ENCODE measurements at regions not wholly inside any gene's neighbourhood (a gene's known extent, or its start where the extent isn't known, plus 50 kb on each side); places are given as distances from the start of the nearest gene placed in this dataset.

DNA sequence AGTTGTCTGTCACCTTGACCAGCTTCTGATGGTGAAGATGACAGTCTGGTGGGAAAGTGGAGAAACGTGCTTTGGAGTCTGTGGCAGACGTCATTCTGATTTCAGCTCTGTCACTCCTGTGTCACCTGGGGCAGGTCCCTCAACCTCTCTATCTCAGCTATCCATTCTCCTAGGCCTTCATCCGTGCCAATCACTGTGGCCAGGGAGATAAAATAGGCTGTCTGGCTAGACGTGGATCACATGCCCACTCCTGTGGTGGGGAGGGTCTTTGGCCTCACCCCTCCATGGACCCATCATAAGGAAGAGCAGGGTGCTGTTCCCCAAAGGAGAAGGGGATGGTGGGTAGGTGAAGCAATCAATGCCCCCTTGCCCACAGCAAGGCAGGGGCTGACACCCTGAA, 140.3 kb downstream of the ACTL8 start:
- no peak for DNase-seq (ENCODE audit: low spot score)
- in situ Hi-C loops (cut with MboI; ENCODE audit: low pct_unique_long_range_greater_than_20kb, low sequenced_read_pairs, unreplicated experiment): no loop called here
- TF ChIP-seq, protein P1, sequence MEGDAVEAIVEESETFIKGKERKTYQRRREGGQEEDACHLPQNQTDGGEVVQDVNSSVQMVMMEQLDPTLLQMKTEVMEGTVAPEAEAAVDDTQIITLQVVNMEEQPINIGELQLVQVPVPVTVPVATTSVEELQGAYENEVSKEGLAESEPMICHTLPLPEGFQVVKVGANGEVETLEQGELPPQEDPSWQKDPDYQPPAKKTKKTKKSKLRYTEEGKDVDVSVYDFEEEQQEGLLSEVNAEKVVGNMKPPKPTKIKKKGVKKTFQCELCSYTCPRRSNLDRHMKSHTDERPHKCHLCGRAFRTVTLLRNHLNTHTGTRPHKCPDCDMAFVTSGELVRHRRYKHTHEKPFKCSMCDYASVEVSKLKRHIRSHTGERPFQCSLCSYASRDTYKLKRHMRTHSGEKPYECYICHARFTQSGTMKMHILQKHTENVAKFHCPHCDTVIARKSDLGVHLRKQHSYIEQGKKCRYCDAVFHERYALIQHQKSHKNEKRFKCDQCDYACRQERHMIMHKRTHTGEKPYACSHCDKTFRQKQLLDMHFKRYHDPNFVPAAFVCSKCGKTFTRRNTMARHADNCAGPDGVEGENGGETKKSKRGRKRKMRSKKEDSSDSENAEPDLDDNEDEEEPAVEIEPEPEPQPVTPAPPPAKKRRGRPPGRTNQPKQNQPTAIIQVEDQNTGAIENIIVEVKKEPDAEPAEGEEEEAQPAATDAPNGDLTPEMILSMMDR (IDR thresholded peaks at IDR 0.05; ENCODE audit: extremely low read depth, insufficient read depth, missing control alignments): no peak

DNA sequence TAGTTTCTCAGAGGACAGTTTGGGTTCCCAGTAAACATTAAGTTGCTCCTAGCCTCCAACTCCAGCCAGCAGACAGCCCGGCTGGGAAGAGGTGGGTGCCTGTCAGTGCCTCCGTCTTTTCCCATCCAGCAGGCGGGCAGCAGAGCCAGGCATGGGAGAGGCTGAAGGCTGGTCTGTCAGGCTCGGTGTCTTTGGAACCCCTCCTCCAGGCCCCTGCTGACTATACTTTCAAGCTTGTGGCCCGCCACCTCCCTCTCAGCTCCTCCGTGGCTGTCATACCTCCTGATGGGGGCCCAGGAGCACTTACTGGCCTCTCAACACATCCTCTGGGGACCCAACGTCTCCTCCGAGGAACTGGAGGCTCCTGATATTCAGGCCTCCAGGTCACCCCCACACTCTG, 140.9 kb downstream of the ACTL8 start:
- in situ Hi-C loops (cut with MboI; ENCODE audit: low pct_unique_long_range_greater_than_20kb, low sequenced_read_pairs, unreplicated experiment): no loop called here
- DNase-seq (ENCODE audit: low spot score): no peak
- TF ChIP-seq, protein P1 (IDR thresholded peaks at IDR 0.05; ENCODE audit: extremely low read depth, insufficient read depth, missing control alignments): no peak

DNA sequence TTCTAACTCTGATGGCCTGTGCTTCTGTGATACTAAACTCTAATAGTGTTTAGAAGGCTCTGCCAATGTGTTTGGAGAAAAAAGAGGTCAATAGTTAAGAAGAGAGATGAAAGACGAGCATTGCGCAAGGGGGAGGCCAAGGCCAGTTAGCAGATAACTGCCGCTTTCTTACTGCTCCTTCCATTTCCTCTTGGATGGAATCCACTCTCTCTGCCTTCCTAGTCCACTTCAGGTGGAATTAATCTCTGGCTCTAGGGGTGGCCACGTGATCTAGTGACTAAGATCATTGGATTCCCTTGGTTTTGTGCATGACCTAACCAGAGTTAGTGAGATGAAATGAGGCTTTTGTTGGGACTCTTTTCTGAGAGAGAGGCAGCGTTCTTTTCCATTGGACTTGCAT, 148.3 kb downstream of the ACTL8 start:
- DNase-seq (ENCODE audit: low spot score): no peak
- TF ChIP-seq, protein P1 (IDR thresholded peaks at IDR 0.05; ENCODE audit: extremely low read depth, insufficient read depth, missing control alignments): no peak
- in situ Hi-C loops (cut with MboI; ENCODE audit: low pct_unique_long_range_greater_than_20kb, low sequenced_read_pairs, unreplicated experiment): no loop called here

DNA sequence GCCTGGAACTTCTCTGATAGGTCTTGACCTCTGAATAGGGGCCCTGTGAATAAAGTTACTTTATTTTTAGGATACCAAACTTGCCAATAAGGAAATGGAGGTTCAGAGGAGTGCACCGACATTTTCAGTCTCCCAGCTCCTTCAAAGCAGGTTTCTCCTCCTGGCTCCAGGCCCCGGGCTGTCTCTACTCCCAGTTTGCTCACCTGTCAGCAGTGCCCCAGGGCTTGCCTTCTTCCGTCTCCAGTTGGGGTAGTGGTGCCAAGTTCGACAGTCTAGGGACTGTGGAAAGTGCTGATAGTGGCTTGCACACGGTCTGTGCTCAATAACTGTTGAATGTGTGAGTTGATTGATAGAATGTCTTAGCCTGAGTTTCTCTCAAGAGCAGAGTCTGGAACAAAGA, 149.2 kb downstream of the ACTL8 start:
- no peak for DNase-seq (ENCODE audit: low spot score)
- in situ Hi-C loops (cut with MboI; ENCODE audit: low pct_unique_long_range_greater_than_20kb, low sequenced_read_pairs, unreplicated experiment): no loop called here
- TF ChIP-seq, protein P1 (IDR thresholded peaks at IDR 0.05; ENCODE audit: extremely low read depth, insufficient read depth, missing control alignments): no peak

DNA sequence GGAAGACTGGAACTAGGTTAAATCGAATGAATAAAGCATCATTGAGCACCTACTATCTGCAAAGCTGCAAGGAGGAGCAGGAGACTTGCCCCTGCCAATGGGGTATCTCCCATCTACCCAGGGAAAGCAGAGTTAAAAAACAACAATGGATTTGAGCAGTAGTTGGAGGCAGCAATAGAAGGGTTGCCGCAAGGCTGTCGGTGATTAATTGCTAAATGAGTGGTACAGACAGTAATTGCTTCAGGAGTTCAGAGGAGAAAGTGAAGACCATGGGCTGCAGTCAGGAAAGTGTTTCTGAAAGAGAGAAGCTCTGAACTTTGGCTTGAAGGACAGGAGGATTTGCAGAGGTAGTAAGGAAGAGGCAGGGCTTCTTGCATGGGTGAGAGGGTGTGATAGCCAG, 152.9 kb downstream of the ACTL8 start:
- TF ChIP-seq, protein P1 (IDR thresholded peaks at IDR 0.05; ENCODE audit: extremely low read depth, insufficient read depth, missing control alignments): no peak
- no peak for DNase-seq (ENCODE audit: low spot score)
- in situ Hi-C loops (cut with MboI; ENCODE audit: low pct_unique_long_range_greater_than_20kb, low sequenced_read_pairs, unreplicated experiment): no loop called here

DNA sequence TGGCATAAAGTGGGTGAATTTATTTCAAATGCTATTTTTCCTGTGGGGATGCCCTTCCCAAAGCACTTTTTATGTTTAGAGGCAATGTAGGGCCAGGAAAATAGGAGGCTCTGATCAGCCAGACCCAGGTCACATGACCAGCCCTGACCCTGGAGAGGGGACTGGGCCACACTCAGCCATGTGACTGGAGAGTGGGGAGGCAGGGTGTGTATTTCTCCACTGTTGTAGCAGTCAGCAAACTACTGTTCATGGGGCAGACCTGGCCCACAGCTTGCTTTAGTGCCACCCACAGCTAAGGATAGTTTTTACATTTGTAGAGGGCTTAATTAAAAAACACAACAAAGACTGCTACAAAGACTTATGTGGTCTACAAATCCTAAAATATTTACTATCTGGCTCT, 153.8 kb downstream of the ACTL8 start:
- TF ChIP-seq, protein P1 (IDR thresholded peaks at IDR 0.05; ENCODE audit: extremely low read depth, insufficient read depth, missing control alignments): no peak
- in situ Hi-C loops (cut with MboI; ENCODE audit: low pct_unique_long_range_greater_than_20kb, low sequenced_read_pairs, unreplicated experiment): no loop called here
- DNase-seq (ENCODE audit: low spot score): no peak

DNA sequence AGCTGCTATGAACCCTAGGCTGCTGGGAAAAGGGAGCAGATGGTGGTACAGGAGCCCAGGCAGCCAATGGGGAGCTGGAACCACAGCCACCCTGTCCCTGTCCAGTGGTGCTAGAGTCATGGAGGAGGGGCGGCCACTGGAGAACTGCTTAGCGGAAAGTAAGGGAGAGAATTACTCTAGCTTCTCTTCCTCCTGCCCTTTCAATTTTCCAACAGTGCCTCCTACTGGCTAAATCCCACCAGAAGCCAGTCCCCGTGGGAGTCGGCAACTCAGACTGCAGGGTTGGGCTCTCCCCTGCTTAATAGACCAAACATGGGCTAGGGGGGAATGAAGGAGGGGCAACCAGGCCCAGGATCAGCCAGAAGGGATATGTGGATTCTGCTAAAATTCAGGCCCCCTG, 154.5 kb downstream of the ACTL8 start:
- TF ChIP-seq, protein P1 (IDR thresholded peaks at IDR 0.05; ENCODE audit: extremely low read depth, insufficient read depth, missing control alignments): no peak
- DNase-seq (ENCODE audit: low spot score): no peak
- in situ Hi-C loops (cut with MboI; ENCODE audit: low pct_unique_long_range_greater_than_20kb, low sequenced_read_pairs, unreplicated experiment): no loop called here

Measured in GM13977 (cell line).